ENCODE measurements at regions not wholly inside any gene's neighbourhood (a gene's known extent, or its start where the extent isn't known, plus 50 kb on each side); places are given as distances from the start of the nearest gene placed in this dataset.

GRCh38 chr20:2237059-2237458, 58.7 kb upstream of the TGM3 start:
- DNase-seq: no peak

- no peak for DNase-seq
Measured at GRCh38 chr20:2238601-2239000, 57.2 kb upstream of the TGM3 start.

GRCh38 chr20:2240835-2241234, 55.0 kb upstream of the TGM3 start:
- no peak for DNase-seq

- DNase-seq: no peak
Measured at GRCh38 chr20:2242678-2243077, 53.1 kb upstream of the TGM3 start.

- no peak for DNase-seq
Measured at GRCh38 chr20:2244523-2244922, 51.3 kb upstream of the TGM3 start.

- no peak for DNase-seq
Measured at GRCh38 chr20:2244993-2245392, 50.8 kb upstream of the TGM3 start.

GRCh38 chr20:2245637-2246036, 50.2 kb upstream of the TGM3 start:
- no peak for DNase-seq
